H1 (cell line): ENCODE measurements at regions not wholly inside any gene's neighbourhood (a gene's known extent, or its start where the extent isn't known, plus 50 kb on each side); places are given as distances from the start of the nearest gene placed in this dataset.

Experiments used
- HDAC2 ChIP-seq, 2 experiments: fragments of 300-600 bp in 1 of 2; sonication (generic) in 1 of 2; IDR thresholded peaks; 2 replicates each; pipeline ENCODE4 v1.6.1; 2011 to 2012; ENCODE audit warnings: low read depth in 2 of 2, low read length in 2 of 2, mild to moderate bottlenecking in 2 of 2, moderate library complexity in 2 of 2, borderline replicate concordance in 1 of 2, inconsistent platforms in 1 of 2
- PHF8 ChIP-seq: fragments of 200-600 bp; sonication (generic); conservative IDR thresholded peaks from 2 replicates; pipeline ENCODE4 v1.7.1; 2012; ENCODE audit warnings: low read depth, mild to moderate bottlenecking, inconsistent platforms, low read length, moderate library complexity
- SP4 ChIP-seq: IDR thresholded peaks from 2 replicates; pipeline ENCODE4 v1.6.1; 2012; ENCODE audit warnings: low read length, inconsistent platforms
- TF ChIP-seq, protein P1 (sequence below): IDR thresholded peaks from 2 replicates; pipeline ENCODE4 v1.6.1; 2012; ENCODE audit warnings: inconsistent platforms

DNA sequence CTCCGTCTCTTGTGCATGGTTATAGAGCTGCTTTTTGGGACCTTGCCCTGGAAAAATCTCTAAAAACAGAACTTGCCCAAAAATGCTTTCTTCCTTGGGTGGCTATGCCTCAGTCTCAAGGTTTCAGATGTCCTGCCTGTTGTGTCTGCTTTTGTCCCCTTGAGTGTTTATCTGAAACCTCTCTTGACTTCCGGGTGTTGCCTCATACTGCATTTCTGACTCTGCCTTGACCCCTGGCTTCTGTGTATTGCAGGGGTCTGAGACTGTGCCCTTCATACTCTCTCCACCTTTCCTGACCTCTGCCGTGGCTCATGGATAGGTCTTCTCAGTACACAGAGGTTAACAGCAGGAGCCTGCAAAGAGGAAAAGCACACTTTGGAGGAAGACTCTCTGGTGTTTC is 124.8 kb upstream of the NTF3 start (continued):
- TF ChIP-seq HDAC2 (IDR thresholded peaks at IDR 0.05; ENCODE audit: borderline replicate concordance in 1 of 2, low read depth in 2 of 2, low read length in 2 of 2) (no peak), PHF8 (no peak), SP4 (no peak)
- TF ChIP-seq, protein P1, sequence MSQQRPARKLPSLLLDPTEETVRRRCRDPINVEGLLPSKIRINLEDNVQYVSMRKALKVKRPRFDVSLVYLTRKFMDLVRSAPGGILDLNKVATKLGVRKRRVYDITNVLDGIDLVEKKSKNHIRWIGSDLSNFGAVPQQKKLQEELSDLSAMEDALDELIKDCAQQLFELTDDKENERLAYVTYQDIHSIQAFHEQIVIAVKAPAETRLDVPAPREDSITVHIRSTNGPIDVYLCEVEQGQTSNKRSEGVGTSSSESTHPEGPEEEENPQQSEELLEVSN = no peak
